Vagina (tissue), 2 donors: ENCODE measurements at regions not wholly inside any gene's neighbourhood (a gene's known extent, or its start where the extent isn't known, plus 50 kb on each side); places are given as distances from the start of the nearest gene placed in this dataset.

Source experiments
- POLR2A ChIP-seq, 2 donors: fragments of 450-650 bp; IDR thresholded peaks; one replicate each; pipeline ENCODE4 v1.6.1; 2017; ENCODE audit warnings: antibody characterized with exemption in 2 of 2, mild to moderate bottlenecking in 2 of 2, moderate library complexity in 2 of 2
- POLR2AphosphoS5 ChIP-seq, 2 donors: sonication (generic); formaldehyde crosslinking; IDR thresholded peaks; one replicate each; pipeline ENCODE4 v1.9.0; 2017; ENCODE audit warnings: antibody characterized with exemption in 2 of 2, mild to moderate bottlenecking in 2 of 2, low read depth in 1 of 2; ENCODE audit not compliant: insufficient read depth in 1 of 2
- TF ChIP-seq, protein P1 (sequence below), 3 experiments: fragments of 450-650 bp in 2 of 3; fragments of 200-600 bp in 1 of 3; sonication (generic) in 1 of 3; IDR thresholded peaks; one replicate each; pipeline ENCODE4 v1.5.1; 2017 to 2019; ENCODE audit warnings: antibody characterized with exemption in 3 of 3, mild to moderate bottlenecking in 2 of 3, moderate library complexity in 2 of 3

- no peak for TF ChIP-seq POLR2A (IDR thresholded peaks at IDR 0.05)
- TF ChIP-seq, protein P1, sequence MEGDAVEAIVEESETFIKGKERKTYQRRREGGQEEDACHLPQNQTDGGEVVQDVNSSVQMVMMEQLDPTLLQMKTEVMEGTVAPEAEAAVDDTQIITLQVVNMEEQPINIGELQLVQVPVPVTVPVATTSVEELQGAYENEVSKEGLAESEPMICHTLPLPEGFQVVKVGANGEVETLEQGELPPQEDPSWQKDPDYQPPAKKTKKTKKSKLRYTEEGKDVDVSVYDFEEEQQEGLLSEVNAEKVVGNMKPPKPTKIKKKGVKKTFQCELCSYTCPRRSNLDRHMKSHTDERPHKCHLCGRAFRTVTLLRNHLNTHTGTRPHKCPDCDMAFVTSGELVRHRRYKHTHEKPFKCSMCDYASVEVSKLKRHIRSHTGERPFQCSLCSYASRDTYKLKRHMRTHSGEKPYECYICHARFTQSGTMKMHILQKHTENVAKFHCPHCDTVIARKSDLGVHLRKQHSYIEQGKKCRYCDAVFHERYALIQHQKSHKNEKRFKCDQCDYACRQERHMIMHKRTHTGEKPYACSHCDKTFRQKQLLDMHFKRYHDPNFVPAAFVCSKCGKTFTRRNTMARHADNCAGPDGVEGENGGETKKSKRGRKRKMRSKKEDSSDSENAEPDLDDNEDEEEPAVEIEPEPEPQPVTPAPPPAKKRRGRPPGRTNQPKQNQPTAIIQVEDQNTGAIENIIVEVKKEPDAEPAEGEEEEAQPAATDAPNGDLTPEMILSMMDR (IDR thresholded peaks at IDR 0.05): no peak
- TF ChIP-seq POLR2AphosphoS5 (IDR thresholded peaks at IDR 0.05; ENCODE audit: insufficient read depth in 1 of 2, low read depth in 1 of 2): no peak
Measured at GRCh38 chr10:43899224-43899959, 250.7 kb upstream of the ZNF32 start.
